ENCODE measurements at regions not wholly inside any gene's neighbourhood (a gene's known extent, or its start where the extent isn't known, plus 50 kb on each side); places are given as distances from the start of the nearest gene placed in this dataset.

GRCh38 chr22:47293368-47294221, 531.1 kb downstream of the TBC1D22A start:
- DNase-seq = no peak

- DNase-seq = no peak
Observed at GRCh38 chr22:47292546-47293320, 530.3 kb downstream of the TBC1D22A start.

- DNase-seq = no peak
Observed at GRCh38 chr22:47291565-47292495, 529.4 kb downstream of the TBC1D22A start.

- DNase-seq = no peak
Observed at GRCh38 chr22:47290706-47291430, 528.4 kb downstream of the TBC1D22A start.

- no peak for DNase-seq
Observed at GRCh38 chr22:47289336-47289985, 527.0 kb downstream of the TBC1D22A start.

GRCh38 chr22:47288680-47289079, 526.2 kb downstream of the TBC1D22A start:
- no peak for DNase-seq

- no peak for DNase-seq
Observed at GRCh38 chr22:47287516-47287915, 525.1 kb downstream of the TBC1D22A start.

GRCh38 chr22:47286590-47286989, 524.1 kb downstream of the TBC1D22A start:
- no peak for DNase-seq

GRCh38 chr22:47285981-47286380, 523.5 kb downstream of the TBC1D22A start:
- DNase-seq = no peak

GRCh38 chr22:47284822-47285221, 522.4 kb downstream of the TBC1D22A start:
- DNase-seq = no peak

GRCh38 chr22:47284360-47284759, 521.9 kb downstream of the TBC1D22A start:
- DNase-seq = no peak

- DNase-seq = no peak
Observed at GRCh38 chr22:47283616-47284270, 521.3 kb downstream of the TBC1D22A start.

GRCh38 chr22:47282851-47283250, 520.4 kb downstream of the TBC1D22A start:
- DNase-seq = no peak

GRCh38 chr22:47282366-47282765, 519.9 kb downstream of the TBC1D22A start:
- DNase-seq = no peak

- DNase-seq = peak in 1 of 56 donors; percentile 5
Observed at GRCh38 chr22:47281126-47282106, 519.0 kb downstream of the TBC1D22A start.

GRCh38 chr22:47280301-47280700, 517.9 kb downstream of the TBC1D22A start:
- no peak for DNase-seq

GRCh38 chr22:47279746-47280145, 517.3 kb downstream of the TBC1D22A start:
- no peak for DNase-seq

- DNase-seq = no peak
Observed at GRCh38 chr22:47279337-47279736, 516.9 kb downstream of the TBC1D22A start.
